SU-DHL-6 (cell line): ENCODE measurements at regions not wholly inside any gene's neighbourhood (a gene's known extent, or its start where the extent isn't known, plus 50 kb on each side); places are given as distances from the start of the nearest gene placed in this dataset.

ENCODE experiments used
- H2AFZ ChIP-seq: fragments of 200-600 bp; sonication (generic); 2 replicates; pipeline ENCODE4 v1.6.1; 2014; ENCODE audit warnings: low read depth, mild to moderate bottlenecking, moderate library complexity, mixed read lengths, antibody characterized with exemption, low read length; ENCODE audit not compliant: severe bottlenecking
- H3F3A ChIP-seq: fragments of 200-600 bp; shearing (Covaris generic); 2 replicates; pipeline ENCODE4 v1.6.0; 2016; ENCODE audit warnings: antibody characterized with exemption, mild to moderate bottlenecking; ENCODE audit not compliant: insufficient read depth
- H3K27ac ChIP-seq: fragments of 200-600 bp; sonication (generic); 2 replicates; pipeline ENCODE4 v1.5.1; 2016; ENCODE audit warnings: low read depth, mild to moderate bottlenecking, low read length, moderate library complexity, mixed read lengths
- H3K27me3 ChIP-seq: fragments of 200-600 bp; sonication (generic), shearing (Covaris generic); 2 replicates; pipeline ENCODE4 v1.6.0; 2014; ENCODE audit warnings: mild to moderate bottlenecking, low read length
- H3K36me3 ChIP-seq: fragments of 200-600 bp; sonication (generic); 2 replicates; pipeline ENCODE4 v1.6.1; 2014; ENCODE audit warnings: mild to moderate bottlenecking, low read length, mixed read lengths
- H3K4me2 ChIP-seq: fragments of 300-600, 200-600 bp; shearing (Covaris generic), sonication (generic); 2 replicates; pipeline ENCODE4 v1.6.0; 2014; ENCODE audit warnings: low read length, low read depth, mild to moderate bottlenecking; ENCODE audit not compliant: poor library complexity, severe bottlenecking
- H3K4me3 ChIP-seq: fragments of 200-600 bp; sonication (generic); 2 replicates; pipeline ENCODE4 v1.5.1; 2014; ENCODE audit warnings: antibody characterized with exemption, low read length, mild to moderate bottlenecking, mixed read lengths; ENCODE audit not compliant: insufficient read depth, poor library complexity, severe bottlenecking
- H3K79me2 ChIP-seq: fragments of 200-600 bp; sonication (generic); 2 replicates; pipeline ENCODE4 v1.6.1; 2014; ENCODE audit warnings: mild to moderate bottlenecking, low read length, moderate library complexity; ENCODE audit not compliant: insufficient read depth
- H3K9ac ChIP-seq: fragments of 200-600 bp; sonication (generic); 2 replicates; pipeline ENCODE4 v1.7.0; 2014; ENCODE audit warnings: mild to moderate bottlenecking, low read length
- H3K9me2 ChIP-seq: fragments of 200-600 bp; sonication (generic); replicated peaks from 2 replicates; pipeline ENCODE4 v1.6.1; 2014; ENCODE audit warnings: low read length; ENCODE audit not compliant: insufficient read depth
- H3K9me3 ChIP-seq: fragments of 200-600 bp; sonication (generic); 2 replicates; pipeline ENCODE4 v1.6.1; 2014; ENCODE audit warnings: low read length, mixed read lengths; ENCODE audit not compliant: insufficient read depth
- H4K20me1 ChIP-seq: fragments of 200-600 bp; sonication (generic); 2 replicates; pipeline ENCODE4 v1.6.1; 2014; ENCODE audit warnings: low read depth, mild to moderate bottlenecking, antibody characterized with exemption, low read length, moderate library complexity, mixed read lengths
- CTCF ChIP-seq: fragments of 200-600 bp; sonication (generic); IDR thresholded peaks from one replicate; pipeline ENCODE4 v1.5.1; 2017; ENCODE audit warnings: antibody characterized with exemption, mild to moderate bottlenecking, low read length, moderate library complexity; ENCODE audit not compliant: insufficient read depth, poor library complexity, severe bottlenecking
- EZH2phosphoT487 ChIP-seq: fragments of 200-600 bp; sonication (generic), shearing (Covaris generic); conservative IDR thresholded peaks from 2 replicates; pipeline ENCODE4 v1.6.1; 2018; ENCODE audit warnings: mild to moderate bottlenecking, antibody characterized with exemption, low read length, moderate library complexity, mixed read lengths

DNA sequence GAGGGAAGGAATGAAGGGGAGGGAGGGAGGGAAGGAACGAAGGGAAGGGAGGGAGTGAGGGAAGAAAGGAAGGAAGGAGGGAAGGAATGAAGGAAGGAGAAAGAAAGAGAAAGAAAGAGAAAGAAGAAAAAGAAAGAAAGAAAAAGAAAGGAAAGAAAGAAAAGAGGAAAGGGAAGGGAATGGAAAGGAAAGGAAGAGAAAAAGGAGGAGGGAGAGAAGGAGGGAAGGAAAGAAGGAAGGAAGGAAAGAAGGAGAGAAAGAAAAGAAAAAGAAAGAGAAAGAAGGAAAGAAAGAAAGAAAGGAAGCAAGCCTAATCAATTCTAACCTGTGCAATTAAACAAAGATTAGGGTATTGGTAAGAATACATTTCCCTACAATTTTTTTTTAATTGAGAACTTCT lies 238.6 kb downstream of the PYDC2 start:
- Histone ChIP-seq H3K27ac (no peak overlapping the region), H3K4me3 (no peak overlapping the region), H4K20me1 (no peaks in the 10 kb centered on the region), H3K79me2 (no peaks in the 10 kb centered on the region), H3K4me2 (no peak overlapping the region), H3K9ac (no peak overlapping the region), H3F3A (no peaks in the 10 kb centered on the region), H3K9me3 (no peaks in the 10 kb centered on the region), H3K36me3 (no peaks in the 10 kb centered on the region), H3K27me3 (no peaks in the 10 kb centered on the region), H2AFZ (no peak overlapping the region), H3K9me2 (no peaks in the 10 kb centered on the region)
- no peak for TF ChIP-seq CTCF
- no peak for TF ChIP-seq EZH2phosphoT487

DNA sequence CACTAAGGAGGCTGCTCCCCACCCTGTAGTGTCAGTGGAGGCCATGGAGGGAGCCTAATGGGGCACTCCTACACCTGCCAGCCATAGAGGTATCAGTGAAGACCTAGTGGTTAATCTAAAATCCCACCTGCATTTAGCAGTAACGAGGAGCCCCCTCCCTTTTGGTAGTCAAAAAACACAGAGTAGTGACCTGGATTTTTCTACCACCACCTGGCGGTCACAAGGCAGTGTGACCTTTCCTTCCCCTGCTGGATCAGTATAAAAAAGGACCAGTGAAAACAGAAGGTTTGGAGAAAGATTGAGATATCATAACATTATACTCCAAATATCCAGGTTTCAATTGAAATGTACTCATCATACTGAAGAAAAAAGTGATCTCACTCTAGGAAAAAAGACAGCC lies 241.2 kb downstream of the PYDC2 start:
- Histone ChIP-seq H3K27me3 (no peaks in the 10 kb centered on the region), H3K9me2 (no peaks in the 10 kb centered on the region), H3K79me2 (no peaks in the 10 kb centered on the region), H3F3A (no peaks in the 10 kb centered on the region), H3K36me3 (no peaks in the 10 kb centered on the region), H3K4me3 (no peak overlapping the region), H3K9ac (no peak overlapping the region), H3K27ac (no peak overlapping the region), H4K20me1 (no peaks in the 10 kb centered on the region), H3K4me2 (no peak overlapping the region), H2AFZ (no peak overlapping the region), H3K9me3 (no peaks in the 10 kb centered on the region)
- no peak for TF ChIP-seq EZH2phosphoT487
- TF ChIP-seq CTCF: no peak

GRCh38 chr3:191707817-191708216 lies 246.9 kb downstream of the PYDC2 start:
- no peaks in the 10 kb centered on the region for H3F3A ChIP-seq
- no peaks in the 10 kb centered on the region for H3K36me3 ChIP-seq
- H2AFZ ChIP-seq: no peak overlapping the region
- no peaks in the 10 kb centered on the region for H3K9me3 ChIP-seq
- no peaks in the 10 kb centered on the region for H3K79me2 ChIP-seq
- no peaks in the 10 kb centered on the region for H4K20me1 ChIP-seq
- no peaks in the 10 kb centered on the region for H3K27me3 ChIP-seq
- no peak overlapping the region for H3K27ac ChIP-seq
- no peaks in the 10 kb centered on the region for H3K9me2 ChIP-seq
- H3K9ac ChIP-seq: no peak overlapping the region
- H3K4me3 ChIP-seq: no peak overlapping the region
- no peak overlapping the region for H3K4me2 ChIP-seq
- TF ChIP-seq EZH2phosphoT487: no peak
- no peak for TF ChIP-seq CTCF

DNA sequence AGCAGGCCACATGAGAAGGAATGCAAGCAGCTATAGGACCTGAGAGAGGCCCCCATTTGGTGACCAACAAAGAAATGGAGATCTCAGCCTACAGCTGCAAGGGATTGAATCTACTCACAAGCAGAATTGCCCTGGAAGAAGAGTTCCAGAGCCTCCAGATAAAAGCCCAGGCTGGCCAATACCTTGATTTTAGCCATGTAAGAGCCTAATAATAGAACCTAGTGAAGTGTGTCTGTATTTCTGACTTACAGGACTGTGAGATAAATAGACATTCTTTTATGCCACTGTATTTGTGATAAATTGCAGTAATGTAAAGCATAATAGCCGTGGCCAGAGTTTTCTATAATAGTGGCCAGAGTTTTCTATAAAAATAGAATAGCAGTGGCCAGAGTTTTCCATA lies 254.6 kb downstream of the PYDC2 start:
- no peaks in the 10 kb centered on the region for H3K9me2 ChIP-seq
- H3K27ac ChIP-seq: no peak overlapping the region
- H2AFZ ChIP-seq: no peak overlapping the region
- H3K9ac ChIP-seq: no peak overlapping the region
- H3K27me3 ChIP-seq: no peaks in the 10 kb centered on the region
- H3K4me3 ChIP-seq: no peak overlapping the region
- H3K4me2 ChIP-seq: no peak overlapping the region
- H4K20me1 ChIP-seq: no peaks in the 10 kb centered on the region
- no peaks in the 10 kb centered on the region for H3K36me3 ChIP-seq
- H3K79me2 ChIP-seq: no peaks in the 10 kb centered on the region
- TF ChIP-seq CTCF (no peak), EZH2phosphoT487 (no peak)
- no peaks in the 10 kb centered on the region for H3F3A ChIP-seq
- no peaks in the 10 kb centered on the region for H3K9me3 ChIP-seq
